GM19467 (cell line): ENCODE measurements at regions not wholly inside any gene's neighbourhood (a gene's known extent, or its start where the extent isn't known, plus 50 kb on each side); places are given as distances from the start of the nearest gene placed in this dataset.

ENCODE experiments used
- ATAC-seq: cut with Tn5 transposase; IDR thresholded peaks from one replicate; pipeline ENCODE4 v1.9.1; 2021; ENCODE audit warnings: mild to moderate bottlenecking, moderate library complexity; ENCODE audit not compliant: unreplicated experiment

DNA sequence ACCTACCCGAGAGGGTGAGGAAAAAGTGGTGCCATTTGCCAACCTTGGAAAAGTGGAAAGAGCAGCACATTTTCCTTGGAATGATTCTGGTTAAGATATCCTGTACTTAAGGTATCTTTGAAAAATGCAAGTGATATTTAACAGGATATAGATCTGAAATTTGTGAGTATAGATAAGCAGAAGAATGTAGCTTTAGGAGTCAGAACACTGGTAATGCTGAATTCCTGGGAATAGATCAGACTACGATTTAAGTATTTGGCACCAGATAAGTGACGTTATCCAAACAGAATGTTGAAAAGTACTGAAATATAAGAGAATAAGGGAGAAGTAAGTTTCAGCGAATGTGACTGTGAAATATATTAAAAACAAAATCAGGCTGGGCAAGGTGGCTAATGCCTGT lies 210.1 kb downstream of the PCDH7 start:
- ATAC-seq = no peak

DNA sequence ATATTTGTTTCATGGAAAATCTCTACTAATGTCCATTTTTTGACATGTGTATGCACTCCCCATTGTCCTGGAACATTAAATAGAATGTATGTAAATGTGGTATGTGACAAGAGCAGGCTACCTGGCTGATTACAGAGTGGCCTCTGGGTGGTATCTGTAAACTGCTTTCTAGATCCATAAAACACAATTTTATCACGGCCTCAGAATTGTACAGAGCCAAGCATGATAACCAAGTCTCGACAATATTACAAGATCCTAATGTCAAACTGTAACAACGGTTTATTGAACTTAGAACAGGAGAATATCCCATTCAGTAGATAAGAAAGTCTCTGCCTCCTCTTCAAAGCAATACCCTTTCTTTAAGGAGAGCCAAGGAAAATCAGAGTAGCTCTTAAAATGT lies 212.4 kb downstream of the PCDH7 start:
- ATAC-seq = no peak

DNA sequence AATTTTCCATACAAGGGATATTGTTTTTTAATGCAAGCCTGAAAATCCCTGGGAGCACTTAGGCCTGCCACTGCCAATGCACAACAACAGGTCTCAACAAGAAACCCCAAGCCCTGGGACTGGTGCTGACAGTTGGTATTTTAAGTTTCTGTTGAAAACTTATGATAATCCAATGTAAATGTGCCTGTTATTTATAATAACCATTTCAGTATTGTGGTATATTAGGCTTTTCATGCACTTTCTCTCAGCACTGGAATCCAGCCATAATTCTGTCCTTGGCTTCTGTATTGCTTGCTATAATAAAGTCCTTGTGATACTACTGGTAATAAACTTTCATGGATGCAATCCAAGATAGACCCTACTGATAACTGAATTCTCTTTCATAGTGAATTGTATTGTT lies 218.9 kb downstream of the PCDH7 start:
- no peak for ATAC-seq

DNA sequence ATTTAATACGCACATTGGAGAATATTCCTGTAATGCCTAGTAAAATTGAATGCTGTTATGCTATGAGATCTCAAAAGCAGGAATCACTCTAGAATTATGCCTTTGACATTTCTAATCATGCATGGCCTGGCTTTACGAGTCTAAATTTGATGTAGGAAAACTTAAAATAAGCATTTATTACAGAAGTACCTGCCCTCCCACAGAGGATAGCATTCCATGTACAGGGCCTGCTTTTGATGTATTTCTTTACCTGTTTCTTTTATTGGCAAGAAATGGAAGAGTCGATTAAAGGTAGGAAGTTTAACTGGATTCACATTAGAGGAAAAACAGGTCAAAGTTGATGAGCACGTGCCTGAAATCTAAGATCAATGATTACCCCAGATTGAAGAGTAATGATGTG lies 219.5 kb downstream of the PCDH7 start:
- ATAC-seq = no peak

DNA sequence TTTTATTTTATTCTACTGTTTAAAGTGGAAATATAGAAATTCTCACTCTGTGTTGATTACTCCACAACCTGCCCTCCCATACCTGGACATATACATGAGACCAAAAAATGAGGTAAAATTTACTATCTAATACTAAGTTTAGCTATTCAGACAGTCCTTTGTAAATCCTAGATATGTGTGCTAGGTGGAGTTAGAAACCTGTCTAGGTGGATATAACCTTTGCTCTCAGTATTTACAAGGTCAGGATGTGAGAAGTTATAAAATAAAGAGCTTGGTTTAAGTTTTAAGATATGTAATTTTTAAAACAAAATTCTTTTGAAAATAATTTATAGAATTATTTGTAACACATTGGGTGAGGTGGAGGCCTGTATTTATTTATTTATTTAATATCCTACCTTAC lies 221.5 kb downstream of the PCDH7 start:
- no peak for ATAC-seq

DNA sequence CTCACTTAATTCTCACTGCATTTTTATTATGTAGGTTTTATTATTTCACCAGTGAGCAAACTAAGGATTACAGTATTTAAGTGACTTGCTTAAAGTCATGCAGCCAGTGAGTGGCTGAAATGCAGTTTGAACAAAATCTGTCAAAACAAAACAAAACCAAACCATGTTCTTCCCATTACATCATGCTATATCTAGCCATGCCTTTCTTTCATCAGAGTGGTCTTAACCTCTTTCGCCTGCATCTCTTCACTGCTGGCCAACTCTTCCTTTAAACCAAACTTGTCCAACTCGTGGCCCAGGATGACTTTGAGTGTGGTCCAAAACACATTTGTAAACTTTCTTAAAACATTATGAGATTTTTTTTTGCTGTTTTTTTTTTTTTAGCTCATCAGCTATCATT lies 223.2 kb downstream of the PCDH7 start:
- ATAC-seq = no peak

DNA sequence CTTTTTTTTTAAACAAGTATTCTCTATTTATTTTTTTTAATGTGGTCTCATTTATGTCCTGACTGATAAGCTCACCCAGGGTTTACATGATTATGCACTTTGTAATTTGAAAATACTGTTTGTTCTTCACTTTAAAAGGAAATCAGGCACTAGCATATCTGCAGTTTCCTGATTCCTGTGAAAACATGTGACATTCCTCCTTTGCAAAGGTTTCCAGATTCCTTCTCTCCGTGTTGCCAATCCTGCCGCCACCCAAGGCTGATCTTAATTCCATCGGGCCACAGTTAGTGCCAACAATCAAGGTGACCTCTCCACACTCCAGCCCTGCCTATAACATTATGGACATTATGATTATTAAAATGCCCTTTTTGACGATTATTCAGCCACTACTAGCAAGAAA lies 225.4 kb downstream of the PCDH7 start:
- ATAC-seq = no peak

DNA sequence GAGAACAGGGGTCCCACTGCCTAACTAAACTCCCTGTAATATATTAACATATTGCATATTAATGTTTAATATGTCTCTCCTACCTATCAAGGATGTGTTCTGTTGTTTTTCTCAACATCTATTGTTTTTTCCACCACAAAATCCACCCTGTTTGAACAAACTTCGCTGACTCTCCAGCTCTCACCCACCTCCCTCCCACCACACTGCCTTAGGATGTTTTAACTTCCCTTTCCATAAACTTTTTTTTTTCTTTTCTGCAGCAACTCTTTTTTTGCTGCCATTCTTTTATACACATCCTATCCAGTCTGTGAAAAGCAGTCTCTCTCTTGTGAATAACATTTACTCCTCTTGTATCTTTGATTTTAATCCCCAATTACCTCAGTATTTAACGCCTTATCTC lies 226.1 kb downstream of the PCDH7 start:
- ATAC-seq = no peak

DNA sequence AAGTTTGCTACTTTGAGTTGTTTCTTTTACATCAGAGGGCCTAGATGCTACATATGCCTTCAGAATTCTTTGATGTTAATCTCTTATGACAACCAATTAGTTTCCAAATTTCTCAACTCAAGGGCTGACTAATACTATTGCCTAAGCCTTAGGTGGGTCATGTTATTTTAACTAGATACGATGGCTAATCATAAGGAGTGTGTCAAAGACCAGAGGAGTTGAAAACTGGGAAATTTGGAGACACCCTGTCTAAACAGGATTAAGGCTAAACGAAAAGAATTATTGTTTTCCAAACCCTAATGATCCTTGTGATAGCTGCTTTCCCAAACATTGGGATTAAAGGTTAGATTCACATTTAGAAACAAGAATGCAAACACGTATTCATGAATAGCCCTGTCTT lies 228.5 kb downstream of the PCDH7 start:
- ATAC-seq = no peak

DNA sequence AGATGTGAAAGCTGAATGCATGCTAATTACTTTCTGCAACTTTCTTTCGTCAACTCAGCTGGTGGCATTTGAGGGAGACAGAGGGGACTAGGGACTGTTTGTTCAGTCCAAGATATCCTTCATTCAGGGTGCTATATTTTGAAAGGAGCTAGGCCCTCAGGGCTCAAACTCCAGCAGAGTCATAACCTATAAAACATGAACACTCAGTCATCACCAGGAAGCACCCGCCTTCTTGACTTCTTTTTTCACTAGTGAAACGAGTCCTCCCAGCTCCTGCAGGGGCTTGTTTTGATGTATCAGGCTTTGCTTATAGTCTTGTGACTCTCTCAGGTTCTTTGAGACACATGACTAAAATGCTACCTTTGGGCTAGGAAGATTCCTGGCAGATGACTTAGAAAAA lies 230.6 kb downstream of the PCDH7 start:
- no peak for ATAC-seq

DNA sequence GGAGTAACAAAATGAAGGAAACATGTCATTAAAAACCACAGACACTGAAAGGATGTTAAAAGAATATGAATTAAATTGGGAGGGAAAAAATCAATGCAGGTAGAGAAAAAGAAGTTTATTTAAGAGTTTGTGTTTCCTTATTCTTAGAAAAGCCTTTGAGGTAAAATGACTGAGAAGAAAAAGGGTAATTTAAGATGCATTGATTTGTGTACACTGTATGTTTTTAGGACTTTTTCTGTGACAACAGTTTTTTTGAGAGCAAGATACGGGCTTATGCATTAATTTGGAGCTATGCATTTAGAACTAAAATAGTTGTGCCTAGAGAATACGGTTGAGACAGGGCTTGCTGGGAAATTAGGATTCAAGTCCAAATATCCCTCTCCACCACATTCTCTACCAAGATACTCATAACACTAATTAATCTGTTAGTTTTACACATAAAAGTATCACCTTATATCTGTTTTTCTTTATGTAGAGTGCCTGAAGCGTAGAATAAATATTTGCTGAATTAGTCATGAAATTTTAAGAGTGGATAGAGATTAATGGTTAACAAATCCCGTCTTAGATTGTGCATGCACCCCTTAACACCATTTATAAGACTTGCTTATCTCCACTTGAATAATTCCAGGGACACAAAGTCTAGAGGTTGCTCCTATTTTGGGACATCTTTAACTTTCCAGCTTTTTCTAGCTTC lies 232.5 kb downstream of the PCDH7 start:
- no peak for ATAC-seq

DNA sequence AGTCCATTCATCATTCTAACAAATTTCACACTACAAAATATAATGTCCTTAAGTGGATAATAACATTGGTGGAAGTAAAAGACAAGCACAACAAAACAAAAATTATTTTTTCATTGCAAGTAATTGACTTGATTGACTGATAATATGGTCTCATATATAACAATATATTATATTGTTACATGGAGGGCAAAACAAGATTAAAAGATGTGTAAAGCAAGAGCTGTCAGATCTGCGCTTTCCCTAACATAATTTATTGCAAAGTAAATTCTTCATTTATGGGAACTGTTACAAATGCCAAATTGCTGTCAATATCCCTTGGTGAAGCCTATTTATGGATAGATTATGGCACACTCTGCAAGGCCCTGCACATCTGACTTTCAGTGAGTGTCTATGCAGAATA lies 233.6 kb downstream of the PCDH7 start:
- no peak for ATAC-seq

DNA sequence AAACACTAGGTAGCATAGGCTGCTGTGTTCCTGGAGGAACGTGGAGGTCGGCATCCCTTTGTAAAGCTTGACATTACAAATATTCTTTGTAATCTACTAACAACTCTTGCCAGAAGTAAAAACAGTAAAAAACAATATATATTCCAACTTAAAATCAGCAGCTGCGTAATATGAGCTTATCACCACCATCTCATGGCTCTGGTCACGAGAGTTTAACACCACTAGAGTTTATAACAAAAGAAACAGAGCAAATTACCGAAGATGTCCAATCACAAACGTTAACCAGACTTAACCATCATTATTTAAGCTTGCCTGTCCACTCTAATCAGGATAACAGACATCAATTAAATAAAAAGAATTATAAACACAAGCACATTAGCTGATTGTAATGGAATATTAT lies 236.7 kb downstream of the PCDH7 start:
- ATAC-seq = no peak

DNA sequence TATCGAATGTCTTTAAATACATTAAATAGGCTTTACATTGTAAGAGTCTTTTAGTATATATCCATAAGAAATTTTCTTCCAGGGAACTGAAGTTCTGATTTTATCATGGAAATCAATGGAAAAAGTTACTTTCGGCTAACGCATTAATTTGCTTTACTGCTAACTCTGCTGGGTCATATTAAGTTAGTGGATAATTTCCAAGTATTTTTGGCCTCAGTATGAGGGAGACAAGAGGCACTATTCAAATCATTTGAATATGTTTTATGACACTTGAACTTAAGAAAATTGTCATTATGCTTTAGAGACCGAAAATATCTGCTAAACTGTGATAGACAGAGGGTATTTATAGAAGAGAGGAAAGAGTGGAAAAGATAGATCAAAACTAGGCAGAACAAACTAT lies 237.5 kb downstream of the PCDH7 start:
- ATAC-seq = no peak

DNA sequence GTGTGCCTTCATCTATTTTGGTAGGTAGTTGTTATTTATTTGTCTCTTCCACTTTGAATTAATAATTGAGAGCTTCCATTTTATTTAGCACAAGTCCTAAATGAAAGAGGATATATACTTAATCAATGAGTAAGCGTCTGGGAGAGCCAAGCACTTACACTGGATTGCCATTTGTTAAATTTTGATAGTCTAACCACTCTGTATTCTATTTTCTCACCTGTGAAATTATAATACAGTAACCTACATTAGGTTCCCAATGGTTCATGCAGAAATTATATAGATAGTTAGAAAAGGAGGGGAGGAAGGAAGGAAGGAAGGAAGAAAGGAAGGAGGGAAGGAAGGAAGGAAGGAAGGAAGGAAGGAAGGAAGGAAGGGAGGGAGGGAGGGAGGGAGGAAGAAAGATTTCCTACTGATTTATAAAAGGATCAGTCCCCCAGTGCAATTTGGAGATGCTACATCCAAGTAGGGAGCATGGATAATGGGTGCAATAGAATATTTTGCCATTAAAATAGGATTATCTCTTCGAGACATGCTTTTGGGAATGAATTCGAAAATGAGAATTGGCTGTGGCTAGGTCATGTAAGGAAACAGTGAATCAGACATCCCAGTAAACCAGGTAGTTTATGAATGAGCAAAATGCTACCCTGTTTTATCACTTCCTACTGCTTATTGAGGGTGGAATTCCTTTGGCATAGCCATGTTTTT lies 239.8 kb downstream of the PCDH7 start:
- ATAC-seq = no peak

DNA sequence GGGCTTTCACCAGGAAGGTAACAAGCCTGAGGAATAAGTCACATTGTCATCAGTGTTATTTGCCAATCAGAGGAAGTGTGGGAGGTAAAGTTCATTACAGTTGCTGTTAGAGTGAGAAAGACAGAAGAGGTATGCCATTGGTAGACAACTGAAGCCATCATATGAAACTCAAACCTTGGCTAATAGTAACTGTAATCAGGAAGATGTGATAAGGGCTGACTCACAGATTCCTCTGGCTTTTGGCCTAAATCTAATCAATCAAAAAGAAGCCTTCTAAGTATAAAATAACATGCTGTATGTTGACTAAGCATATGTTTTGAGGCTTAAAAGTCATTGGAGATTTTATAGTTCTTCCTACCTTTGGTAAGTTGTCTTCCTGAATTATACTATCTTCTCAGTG lies 242.8 kb downstream of the PCDH7 start:
- ATAC-seq = no peak

DNA sequence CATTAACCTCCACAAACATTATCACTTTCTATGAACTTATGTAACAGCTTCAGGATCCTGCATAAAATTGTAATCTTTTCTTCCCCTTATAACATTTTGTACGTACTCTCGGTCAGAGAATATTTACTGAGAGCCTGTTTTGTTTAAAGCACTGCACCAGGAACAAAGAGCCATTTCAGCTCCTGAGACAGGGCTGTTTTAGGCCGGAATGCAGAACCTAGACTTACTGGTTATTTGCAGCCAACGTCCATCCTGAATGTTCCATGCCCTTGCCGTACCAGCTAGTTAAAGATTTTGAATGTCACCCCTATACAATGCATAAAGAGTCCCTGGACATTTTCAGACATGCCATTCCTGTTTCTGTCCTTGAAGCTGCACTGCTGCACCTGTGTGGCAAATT lies 248.8 kb downstream of the PCDH7 start:
- no peak for ATAC-seq

DNA sequence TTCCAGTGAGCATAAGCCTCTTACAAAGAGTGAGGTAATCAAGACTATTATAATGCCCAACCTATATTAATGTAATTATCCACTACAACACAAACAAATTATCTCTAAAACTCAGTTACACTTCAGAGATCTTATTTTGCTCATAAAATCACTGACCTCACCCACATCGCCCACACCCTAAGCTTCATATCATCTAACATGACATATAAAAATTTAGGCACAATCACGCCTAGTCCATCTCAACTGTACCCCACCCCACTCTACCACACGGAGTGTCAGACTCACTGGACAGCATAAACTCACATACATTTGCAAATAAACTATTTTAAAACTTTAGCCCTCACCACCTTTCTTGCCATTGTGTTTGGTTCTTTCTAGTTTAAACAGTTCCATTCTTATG lies 252.4 kb downstream of the PCDH7 start:
- ATAC-seq = no peak

DNA sequence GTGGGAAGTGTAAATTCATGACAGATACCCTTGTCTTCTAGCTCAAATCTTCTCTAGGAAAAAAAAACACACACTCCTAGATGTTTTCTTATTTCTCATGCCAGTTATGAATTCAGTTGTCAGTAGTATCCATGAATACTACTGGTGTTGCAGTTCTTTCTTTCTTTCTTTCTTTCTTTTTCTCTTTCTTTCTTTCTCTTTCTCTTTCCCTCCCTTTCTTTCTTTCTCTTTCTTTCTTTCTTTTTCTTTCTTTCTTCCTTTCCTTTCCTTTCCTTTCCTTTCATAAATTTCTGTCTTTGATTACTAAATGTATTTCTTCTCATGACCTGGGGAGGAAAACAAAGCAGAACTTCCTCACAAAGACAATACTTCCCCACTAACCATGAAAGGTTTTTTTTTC lies 253.8 kb downstream of the PCDH7 start:
- no peak for ATAC-seq

DNA sequence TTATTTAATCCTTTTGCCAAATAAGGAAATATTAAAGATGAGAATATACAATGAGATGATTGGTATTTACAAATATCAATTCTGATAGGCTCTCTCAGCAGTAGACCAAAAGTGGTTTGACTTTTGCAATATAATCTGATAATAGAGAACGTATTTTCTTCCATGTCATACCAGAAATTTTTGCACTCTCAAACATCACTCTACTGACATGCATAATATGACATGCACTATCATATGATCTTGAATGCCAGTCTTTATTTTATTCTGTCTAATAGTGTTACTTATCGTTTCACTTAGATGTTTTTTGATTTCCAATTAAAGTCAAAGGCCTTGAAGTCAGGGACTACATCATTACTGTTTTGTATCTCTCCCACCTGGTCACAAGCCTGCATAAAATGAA lies 259.2 kb downstream of the PCDH7 start:
- no peak for ATAC-seq

DNA sequence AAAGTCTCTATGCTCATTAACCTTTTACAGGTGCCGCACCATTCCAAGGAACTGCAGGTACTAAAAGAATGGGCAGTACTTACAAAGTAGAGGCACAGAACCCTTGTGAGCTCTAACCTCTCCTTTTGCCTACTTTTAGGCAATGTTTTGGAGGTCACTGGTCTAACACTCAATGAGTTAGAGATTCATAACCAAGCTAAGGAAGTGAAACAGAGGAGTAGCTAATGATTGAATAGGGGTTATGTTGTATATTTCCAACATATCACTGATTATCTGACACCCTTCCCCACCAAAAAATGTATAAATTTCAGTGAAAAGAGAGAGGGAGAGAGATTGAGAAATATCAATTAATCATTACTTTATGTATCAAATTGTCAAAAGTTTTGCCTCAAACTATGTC lies 269.3 kb downstream of the PCDH7 start:
- ATAC-seq = no peak

DNA sequence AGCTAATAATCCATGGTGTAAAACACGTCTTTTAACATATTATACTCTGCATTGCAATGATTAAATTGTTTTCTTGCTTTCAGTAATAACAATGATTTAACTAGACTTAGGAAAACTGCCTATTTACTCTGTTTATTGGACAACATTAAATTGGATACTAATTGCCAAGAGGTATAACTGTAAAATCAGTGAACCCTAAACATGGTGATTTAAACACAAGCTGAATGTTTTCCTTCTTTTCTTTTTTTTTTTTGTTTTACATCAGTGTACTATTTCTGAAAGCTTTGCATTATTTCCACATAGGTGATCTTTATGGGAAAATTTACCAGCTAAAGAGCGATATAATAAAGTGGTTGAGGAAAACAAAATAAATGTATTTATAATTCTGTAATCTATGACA lies 276.7 kb downstream of the PCDH7 start:
- ATAC-seq = no peak

DNA sequence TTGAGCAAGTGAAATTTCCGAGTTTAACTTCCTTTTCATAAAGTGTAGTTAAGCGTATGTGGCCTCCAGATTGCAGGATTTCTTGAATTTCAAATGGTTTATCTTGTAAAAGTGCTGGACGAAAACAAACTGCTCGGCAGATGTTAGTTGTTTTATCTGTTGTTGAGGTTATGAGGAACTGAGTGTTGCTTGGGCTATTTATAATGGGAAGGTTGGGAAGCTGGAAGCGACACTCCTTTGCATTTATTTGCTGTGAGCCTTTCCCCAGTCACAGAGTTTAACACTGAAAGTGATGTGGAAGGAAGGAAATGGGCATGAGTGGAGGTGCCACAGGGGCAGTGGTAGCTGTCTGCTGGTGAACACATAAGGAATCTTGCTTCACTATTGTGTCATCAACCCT lies 284.9 kb downstream of the PCDH7 start:
- no peak for ATAC-seq
